Nephron progenitor cell (in vitro differentiated cells): ENCODE measurements at regions not wholly inside any gene's neighbourhood (a gene's known extent, or its start where the extent isn't known, plus 50 kb on each side); places are given as distances from the start of the nearest gene placed in this dataset.

Source experiments
- DNase-seq: peaks from one replicate; pipeline ENCODE4 v3.0.0; 2021
- H3K27ac Mint-ChIP-seq: 2 replicates; pipeline ENCODE4 v1.8.0; 2021; ENCODE audit warnings: mild to moderate bottlenecking, moderate library complexity, mixed read lengths
- H3K27me3 Mint-ChIP-seq: 2 replicates; pipeline ENCODE4 v1.8.0; 2021; ENCODE audit warnings: mild to moderate bottlenecking, low read depth, mixed read lengths; ENCODE audit not compliant: poor library complexity
- H3K36me3 Mint-ChIP-seq: 2 replicates; pipeline ENCODE4 v1.8.0; 2021; ENCODE audit warnings: low read depth, mixed read lengths
- H3K4me1 Mint-ChIP-seq: 2 replicates; pipeline ENCODE4 v1.8.0; 2021; ENCODE audit warnings: mixed read lengths
- H3K4me3 Mint-ChIP-seq: 2 replicates; pipeline ENCODE4 v1.8.0; 2021; ENCODE audit warnings: mild to moderate bottlenecking, moderate library complexity, mixed read lengths
- H3K9me3 Mint-ChIP-seq: 2 replicates; pipeline ENCODE4 v1.8.0; 2021; ENCODE audit warnings: mild to moderate bottlenecking, moderate library complexity, mixed read lengths
- TF ChIP-seq, protein P1 (sequence below): fragments of 200-600 bp; sonication (generic); IDR thresholded peaks from 2 replicates; pipeline ENCODE4 v1.5.0; 2021; ENCODE audit warnings: antibody characterized with exemption

DNA sequence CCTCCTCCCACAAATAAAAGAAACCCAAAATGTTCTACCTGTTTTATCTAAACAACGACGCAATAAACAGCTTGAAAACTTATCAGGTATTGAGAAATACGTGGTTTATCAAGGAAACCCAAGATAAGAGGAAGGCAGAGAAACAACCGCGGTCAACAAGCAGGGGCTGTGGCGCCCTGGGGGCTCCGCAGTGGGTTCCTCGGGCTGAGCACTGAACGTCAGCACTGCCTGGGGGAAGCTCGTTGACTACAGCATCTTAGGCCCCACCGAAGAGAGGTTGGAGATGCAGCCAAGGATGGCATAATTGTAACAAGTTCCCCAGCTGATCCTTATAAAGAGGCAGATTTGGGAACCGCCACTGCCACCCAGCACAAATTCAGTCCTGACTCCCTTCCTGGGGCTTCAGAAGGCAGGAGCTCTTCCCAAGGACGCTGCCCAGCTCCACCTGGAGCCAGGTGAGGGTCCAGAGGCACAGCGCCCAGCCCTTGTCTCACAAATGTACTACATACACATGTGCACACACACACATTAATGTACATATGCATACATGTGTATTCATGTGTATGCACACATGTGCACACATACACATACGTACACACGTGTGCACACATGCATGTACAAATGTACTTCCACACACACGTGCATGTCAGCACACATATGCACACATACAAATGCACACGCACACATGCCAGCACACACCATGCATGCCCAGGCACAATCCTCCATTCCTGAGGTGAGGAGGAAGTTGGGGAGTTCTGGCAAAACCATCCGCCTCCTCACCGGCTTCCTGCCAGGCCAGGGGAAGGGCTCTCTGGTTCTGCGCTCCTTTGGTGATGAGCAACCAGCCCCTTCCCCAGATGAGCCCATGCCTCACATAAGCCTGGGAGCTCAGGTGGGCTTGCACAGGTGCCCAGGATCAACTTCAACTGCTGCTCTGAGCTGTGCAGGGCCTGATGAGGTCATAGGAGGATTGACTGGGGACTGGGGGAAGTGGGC lies 251.1 kb downstream of the NPHP4 start:
- H3K4me3 Mint-ChIP-seq = no peak overlapping the region
- H3K27ac Mint-ChIP-seq = no peak overlapping the region
- peaks cover 14% of the 10 kb centered on the region for H3K4me1 Mint-ChIP-seq
- peaks cover 4% of the 10 kb centered on the region for H3K27me3 Mint-ChIP-seq
- peaks cover 8% of the 10 kb centered on the region for H3K9me3 Mint-ChIP-seq
- TF ChIP-seq, protein P1, sequence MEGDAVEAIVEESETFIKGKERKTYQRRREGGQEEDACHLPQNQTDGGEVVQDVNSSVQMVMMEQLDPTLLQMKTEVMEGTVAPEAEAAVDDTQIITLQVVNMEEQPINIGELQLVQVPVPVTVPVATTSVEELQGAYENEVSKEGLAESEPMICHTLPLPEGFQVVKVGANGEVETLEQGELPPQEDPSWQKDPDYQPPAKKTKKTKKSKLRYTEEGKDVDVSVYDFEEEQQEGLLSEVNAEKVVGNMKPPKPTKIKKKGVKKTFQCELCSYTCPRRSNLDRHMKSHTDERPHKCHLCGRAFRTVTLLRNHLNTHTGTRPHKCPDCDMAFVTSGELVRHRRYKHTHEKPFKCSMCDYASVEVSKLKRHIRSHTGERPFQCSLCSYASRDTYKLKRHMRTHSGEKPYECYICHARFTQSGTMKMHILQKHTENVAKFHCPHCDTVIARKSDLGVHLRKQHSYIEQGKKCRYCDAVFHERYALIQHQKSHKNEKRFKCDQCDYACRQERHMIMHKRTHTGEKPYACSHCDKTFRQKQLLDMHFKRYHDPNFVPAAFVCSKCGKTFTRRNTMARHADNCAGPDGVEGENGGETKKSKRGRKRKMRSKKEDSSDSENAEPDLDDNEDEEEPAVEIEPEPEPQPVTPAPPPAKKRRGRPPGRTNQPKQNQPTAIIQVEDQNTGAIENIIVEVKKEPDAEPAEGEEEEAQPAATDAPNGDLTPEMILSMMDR = no peak
- no peaks in the 10 kb centered on the region for H3K36me3 Mint-ChIP-seq
- DNase-seq = no peak

DNA sequence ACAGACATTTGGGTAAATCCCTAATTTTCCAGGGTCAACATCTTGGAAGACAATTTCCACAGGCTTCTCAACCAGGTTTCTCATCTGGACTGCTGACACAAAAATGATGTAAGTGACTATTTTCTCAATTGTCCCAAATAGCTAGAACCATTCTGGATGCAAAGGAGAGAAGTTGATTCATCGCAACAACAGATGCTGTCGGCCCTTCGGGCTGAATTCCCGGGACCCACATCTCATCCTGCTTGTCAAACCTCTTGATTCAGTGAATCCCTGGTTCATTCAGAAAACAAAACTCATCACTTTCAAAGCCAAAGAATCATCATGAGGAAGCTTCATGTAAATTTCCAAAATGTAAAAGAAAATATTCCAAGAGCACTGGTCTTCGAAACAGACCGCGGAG lies 251.8 kb downstream of the NPHP4 start:
- H3K4me1 Mint-ChIP-seq = peaks cover 12% of the 10 kb centered on the region
- TF ChIP-seq, protein P1 = no peak
- peaks cover 4% of the 10 kb centered on the region for H3K27me3 Mint-ChIP-seq
- peaks cover 8% of the 10 kb centered on the region for H3K9me3 Mint-ChIP-seq
- no peak overlapping the region for H3K4me3 Mint-ChIP-seq
- H3K27ac Mint-ChIP-seq = no peak overlapping the region
- DNase-seq = no peak
- no peaks in the 10 kb centered on the region for H3K36me3 Mint-ChIP-seq

DNA sequence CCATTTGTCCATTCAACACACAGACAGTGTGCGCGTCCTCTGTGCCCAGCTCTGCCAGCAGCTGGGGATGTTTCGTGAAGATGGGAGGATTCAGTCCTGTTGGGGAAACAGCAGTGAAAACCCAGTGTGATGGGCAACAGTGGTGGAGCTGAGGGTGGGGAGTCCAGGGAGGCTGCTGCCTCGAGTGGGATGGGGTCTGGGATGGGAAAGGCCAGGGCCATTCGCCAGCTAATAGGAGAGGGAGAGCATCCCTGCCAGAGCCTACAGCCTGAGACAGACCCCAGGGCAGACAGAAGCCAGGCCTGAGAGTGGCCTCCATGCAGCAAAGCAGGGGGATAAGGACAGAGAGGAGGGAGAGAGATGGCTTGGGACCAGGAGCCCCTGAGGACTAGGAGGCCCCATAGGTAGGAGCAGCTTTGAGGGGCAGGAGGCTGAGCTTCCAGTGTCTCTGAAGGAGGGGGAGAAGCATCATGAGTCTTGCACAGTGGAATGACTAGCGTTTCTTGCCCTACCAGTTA lies 252.6 kb downstream of the NPHP4 start:
- DNase-seq = no peak
- TF ChIP-seq, protein P1 = no peak
- no peak overlapping the region for H3K27ac Mint-ChIP-seq
- no peak overlapping the region for H3K4me3 Mint-ChIP-seq
- H3K36me3 Mint-ChIP-seq = no peaks in the 10 kb centered on the region
- peaks cover 4% of the 10 kb centered on the region for H3K27me3 Mint-ChIP-seq
- peaks cover 8% of the 10 kb centered on the region for H3K9me3 Mint-ChIP-seq
- peaks cover 4% of the 10 kb centered on the region for H3K4me1 Mint-ChIP-seq

DNA sequence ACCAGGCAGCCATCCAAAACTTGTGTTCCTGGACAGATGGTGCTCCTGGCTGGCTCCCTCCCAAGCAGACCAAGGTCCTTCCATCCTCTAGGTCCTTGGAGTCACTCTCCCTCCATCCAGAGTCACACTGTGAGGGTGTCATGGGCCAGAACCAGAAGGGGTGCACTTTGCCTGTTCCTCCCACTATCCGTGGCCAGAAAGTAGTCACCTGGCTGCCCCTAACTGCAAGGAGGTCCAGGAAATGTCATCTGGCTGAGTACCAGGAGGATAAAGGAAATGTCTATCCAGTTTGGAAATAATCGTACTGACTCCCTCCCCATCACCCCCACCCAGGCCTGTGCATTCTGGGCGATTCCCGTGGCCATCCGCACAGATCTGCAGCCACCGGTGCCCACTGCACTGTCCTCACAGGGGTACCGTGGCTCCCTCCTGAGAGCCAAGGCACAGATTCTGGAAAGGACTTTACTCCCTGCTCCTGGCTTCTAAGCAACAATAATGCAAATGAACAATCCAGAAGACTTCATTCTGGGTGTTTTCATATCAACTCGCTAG lies 253.2 kb downstream of the NPHP4 start:
- H3K27ac Mint-ChIP-seq = no peak overlapping the region
- TF ChIP-seq, protein P1 = no peak
- H3K4me3 Mint-ChIP-seq = no peak overlapping the region
- no peaks in the 10 kb centered on the region for H3K36me3 Mint-ChIP-seq
- H3K4me1 Mint-ChIP-seq = no peaks in the 10 kb centered on the region
- no peak for DNase-seq
- H3K9me3 Mint-ChIP-seq = peaks cover 8% of the 10 kb centered on the region
- H3K27me3 Mint-ChIP-seq = peaks cover 6% of the 10 kb centered on the region

DNA sequence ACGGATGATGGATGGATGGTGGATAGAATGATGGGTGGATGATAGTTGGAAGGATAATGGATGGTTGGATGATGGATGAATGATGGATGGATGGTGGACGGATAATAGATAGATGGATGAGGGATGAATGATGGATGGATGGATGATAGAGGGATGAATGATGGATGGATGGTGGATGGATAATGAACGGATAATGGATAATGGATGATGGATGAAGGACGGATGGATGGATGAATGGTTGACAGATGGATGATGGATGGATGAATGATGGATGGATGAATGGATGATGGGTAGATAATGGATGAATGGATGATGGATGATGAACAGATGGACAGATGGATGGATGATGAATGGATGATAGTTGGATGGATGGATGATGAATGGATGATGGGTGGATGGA lies 255.1 kb downstream of the NPHP4 start:
- Mint-ChIP-seq H3K4me3 (no peak overlapping the region), H3K9me3 (peaks cover 4% of the 10 kb centered on the region), H3K27me3 (peaks cover 5% of the 10 kb centered on the region), H3K27ac (no peak overlapping the region), H3K36me3 (no peaks in the 10 kb centered on the region), H3K4me1 (no peaks in the 10 kb centered on the region)
- DNase-seq = no peak
- TF ChIP-seq, protein P1 = no peak
